HG03460 (cell line): ENCODE measurements at regions not wholly inside any gene's neighbourhood (a gene's known extent, or its start where the extent isn't known, plus 50 kb on each side); places are given as distances from the start of the nearest gene placed in this dataset.

Source experiments
- ATAC-seq: cut with Tn5 transposase; IDR thresholded peaks from one replicate; pipeline ENCODE4 v1.9.1; 2021; ENCODE audit not compliant: unreplicated experiment

- ATAC-seq: no peak
Measured at GRCh38 chr14:105839425-105840265, 313.3 kb downstream of the TMEM121 start.

DNA sequence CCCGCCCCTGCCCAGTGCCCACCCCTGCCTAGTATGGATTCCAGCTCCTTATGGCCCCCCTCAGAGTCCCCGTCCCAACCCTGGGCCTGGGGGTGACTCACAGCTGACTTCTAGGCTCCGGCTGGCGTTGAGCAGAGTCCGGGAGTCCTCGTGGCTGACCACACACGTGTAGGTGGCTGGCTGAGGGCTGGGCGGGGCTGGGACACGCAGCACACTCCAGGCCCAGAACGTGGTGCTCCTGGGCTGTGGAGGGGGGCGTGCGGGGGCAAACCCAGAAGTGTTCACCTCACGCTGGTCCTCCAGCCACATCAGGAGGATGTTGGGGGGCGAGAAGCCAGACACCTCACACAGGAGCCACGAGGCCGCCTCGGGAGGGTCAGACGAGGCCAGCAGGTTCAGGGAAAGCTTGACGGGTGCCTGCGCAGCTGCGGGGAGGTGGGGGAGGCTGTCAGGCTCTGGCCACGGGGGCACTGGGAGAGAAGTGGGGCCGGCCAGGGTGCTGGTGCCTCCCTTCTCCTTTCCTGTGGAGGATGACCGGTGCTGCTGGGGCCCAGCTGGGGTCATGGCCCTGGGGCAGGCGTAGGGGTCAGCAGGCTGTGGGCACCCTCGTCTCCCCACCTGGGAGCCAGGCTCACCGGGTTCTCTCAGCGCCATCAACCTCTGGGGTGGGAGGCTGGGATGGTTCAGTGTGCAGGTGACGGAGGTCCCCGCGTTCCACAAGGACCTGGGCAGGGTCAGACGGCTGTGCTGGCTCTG lies 314.1 kb downstream of the TMEM121 start:
- ATAC-seq: no peak

DNA sequence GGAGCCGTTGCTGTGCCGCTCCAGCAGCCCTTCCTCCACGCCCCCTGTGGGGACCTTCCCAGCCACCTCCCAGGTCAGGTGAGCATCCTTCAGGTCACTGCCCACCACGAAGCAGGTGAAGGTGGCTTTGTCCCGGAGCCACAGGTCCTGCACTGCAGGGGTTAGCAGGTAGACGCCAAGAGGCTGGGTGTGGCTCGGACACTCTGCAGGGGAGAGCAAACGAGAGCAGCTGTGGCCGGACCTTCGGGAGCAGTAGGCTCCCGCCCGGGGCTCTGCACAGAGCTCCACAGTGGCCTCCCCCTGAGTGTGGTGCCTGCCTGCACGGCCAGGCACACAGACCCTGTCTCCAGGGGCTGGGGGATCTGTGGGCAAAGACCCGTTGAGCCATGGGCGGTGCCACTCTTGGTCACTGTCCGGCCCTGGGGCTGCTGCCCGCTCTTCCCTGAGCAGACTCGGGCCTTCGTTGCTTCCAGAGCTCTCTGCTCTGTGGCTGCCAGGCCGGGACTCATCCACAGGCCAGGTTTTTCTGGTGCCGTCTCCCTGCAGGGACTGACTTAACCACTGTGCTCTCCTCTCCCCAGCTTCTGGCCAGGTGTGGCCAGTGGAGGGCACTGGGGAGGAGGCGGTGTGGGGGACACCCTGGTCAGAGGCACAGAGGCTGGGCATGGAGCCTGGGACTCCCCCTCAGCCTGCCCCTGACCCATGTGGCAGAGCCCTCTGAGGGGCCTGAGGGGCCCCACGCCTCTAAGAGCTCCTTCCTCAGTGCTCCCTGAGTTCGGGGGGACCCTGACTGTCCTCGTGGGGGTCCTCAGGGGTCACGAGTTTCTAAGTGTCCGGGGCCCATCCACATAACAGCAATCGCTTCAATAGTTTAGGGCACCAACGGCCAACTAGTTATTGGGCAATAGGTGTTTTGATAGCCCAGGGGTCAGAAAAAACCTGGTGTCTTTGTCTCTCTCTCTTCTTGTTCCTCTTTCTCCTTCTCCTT lies 314.9 kb downstream of the TMEM121 start:
- no peak for ATAC-seq

- ATAC-seq: no peak
Measured at GRCh38 chr14:105842105-105842504, 315.7 kb downstream of the TMEM121 start.

GRCh38 chr14:105843444-105844046 lies 317.2 kb downstream of the TMEM121 start:
- no peak for ATAC-seq

GRCh38 chr14:105844047-105844630 lies 317.8 kb downstream of the TMEM121 start:
- ATAC-seq: no peak

- ATAC-seq: no peak
Measured at GRCh38 chr14:105844810-105845724, 318.7 kb downstream of the TMEM121 start.

- ATAC-seq: no peak
Measured at GRCh38 chr14:105845725-105846309, 319.4 kb downstream of the TMEM121 start.

DNA sequence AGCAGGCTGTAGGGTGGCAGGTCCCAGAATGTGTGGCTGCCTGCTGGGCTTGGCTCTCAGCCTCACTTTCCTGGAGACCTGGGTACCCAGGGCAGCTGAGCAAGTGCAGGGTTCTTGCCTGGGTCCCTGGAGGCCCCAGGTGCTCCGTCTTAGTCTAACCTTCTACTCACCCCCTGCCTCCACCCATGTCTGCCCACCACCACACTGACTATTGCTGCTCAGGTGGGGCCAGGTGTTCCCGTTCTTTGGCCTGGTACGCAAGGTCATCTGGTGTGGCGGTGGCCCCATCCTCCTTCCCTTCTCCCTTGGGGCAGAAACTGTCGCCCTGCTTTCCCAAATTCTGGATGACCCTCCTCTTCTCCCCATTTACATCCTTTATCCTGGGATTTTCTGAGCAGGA lies 319.9 kb downstream of the TMEM121 start:
- ATAC-seq: no peak

- ATAC-seq: no peak
Measured at GRCh38 chr14:105847400-105847799, 321.0 kb downstream of the TMEM121 start.

DNA sequence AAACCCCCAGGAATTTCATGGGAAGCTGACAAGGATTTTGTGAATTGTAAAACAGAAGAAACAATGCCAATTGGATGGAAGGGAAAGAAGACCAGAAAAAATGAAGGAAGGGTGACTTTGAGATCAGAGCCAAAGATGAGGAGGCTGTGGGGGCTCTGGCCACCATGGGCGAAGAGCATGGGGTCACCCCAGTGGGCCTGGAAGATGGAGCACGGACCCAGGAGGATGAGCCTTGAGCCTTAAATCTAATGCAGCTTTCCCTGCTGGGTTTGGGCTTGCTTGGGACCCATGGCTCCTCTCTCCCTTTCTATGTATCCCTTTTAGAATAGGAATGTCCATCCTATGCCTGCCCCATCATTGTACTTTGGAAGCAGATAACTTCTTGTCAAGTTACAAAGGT lies 322.2 kb downstream of the TMEM121 start:
- no peak for ATAC-seq

- no peak for ATAC-seq
Measured at GRCh38 chr14:105849933-105850626, 323.7 kb downstream of the TMEM121 start.

DNA sequence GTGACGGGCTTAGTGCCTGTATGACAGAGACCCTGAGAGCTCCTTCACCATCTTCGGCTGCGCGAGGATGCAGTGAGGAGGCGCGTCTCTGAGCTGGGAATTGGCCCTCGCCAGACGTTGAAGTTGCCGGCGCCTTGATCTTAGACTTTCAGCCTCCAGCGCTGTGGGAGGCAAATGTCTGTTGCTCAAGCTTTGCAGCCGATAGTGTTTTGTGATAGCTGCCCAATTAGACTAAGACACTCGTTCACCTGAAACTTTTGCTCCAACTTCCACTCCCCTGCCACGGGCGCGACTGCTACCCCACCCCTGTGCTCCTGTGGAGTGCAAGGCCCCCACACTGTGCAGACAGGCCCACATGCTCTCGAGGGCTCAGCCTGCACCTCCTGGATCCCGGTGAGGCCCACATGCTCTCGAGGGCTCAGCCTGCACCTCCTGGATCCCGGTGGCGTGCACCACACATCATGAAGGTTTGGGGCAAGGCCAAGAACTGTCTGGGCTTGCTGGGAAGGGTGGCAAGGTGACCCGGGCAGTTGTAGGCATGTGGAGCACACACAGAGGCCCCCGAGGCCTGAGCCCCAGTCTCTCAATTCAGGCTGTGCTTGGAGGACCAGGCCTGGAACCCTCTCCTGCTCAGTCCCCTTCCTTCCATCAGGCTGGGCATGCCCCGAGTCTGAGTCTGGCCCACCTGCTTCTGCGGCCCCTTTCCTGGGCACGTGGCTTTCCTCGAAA lies 324.6 kb downstream of the TMEM121 start:
- no peak for ATAC-seq

GRCh38 chr14:105851716-105852377 lies 325.5 kb downstream of the TMEM121 start:
- ATAC-seq: no peak

DNA sequence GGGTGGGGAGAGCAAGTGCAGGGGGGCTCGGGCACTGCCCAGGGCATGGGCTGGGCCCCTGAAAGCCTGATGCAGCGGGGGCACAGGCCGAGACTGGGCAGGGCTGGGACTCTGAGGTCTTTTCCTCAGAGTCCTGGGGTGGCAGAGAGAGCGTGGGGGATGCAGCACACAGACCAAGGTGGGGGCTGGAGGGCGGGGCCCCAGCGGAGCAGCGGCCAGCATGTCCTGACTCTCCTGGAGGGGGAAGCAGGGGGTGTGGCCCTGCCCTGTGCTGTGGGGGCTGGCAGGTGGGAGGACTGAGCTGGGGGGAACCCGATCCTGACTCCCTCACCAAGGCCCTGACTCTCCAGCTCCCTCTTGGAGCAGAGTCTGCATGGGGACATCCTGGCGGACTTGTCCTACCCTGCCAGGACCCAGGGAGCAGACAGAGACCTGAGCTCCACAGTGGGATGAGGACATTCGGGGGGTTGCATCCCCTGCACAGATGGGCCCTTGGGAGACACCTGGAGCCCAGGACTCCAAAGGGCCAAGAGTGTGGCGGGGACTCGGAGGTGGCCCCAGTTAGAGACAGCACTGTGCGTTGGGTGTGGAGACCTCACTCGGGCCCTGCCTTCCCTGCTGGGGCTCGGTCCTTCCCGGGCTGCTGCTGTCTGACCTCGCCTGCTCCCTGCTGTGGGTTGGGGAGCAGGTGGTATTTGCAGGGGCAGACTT lies 326.1 kb downstream of the TMEM121 start:
- ATAC-seq: no peak

GRCh38 chr14:105853089-105853906 lies 326.9 kb downstream of the TMEM121 start:
- ATAC-seq: no peak
